UCSD-AML1 (cell line): ENCODE measurements at regions not wholly inside any gene's neighbourhood (a gene's known extent, or its start where the extent isn't known, plus 50 kb on each side); places are given as distances from the start of the nearest gene placed in this dataset.
"Not testable (repeated sequence)": the region's sequence is repeated elsewhere in the genome, so short reads cannot be mapped to it uniquely, and the experiment has no call there.

Source experiments
- DNase-seq: peaks from one replicate; lab custom pipeline; 2025; ENCODE audit not compliant: unreplicated experiment; lab: John Stamatoyannopoulos, UW

DNA sequence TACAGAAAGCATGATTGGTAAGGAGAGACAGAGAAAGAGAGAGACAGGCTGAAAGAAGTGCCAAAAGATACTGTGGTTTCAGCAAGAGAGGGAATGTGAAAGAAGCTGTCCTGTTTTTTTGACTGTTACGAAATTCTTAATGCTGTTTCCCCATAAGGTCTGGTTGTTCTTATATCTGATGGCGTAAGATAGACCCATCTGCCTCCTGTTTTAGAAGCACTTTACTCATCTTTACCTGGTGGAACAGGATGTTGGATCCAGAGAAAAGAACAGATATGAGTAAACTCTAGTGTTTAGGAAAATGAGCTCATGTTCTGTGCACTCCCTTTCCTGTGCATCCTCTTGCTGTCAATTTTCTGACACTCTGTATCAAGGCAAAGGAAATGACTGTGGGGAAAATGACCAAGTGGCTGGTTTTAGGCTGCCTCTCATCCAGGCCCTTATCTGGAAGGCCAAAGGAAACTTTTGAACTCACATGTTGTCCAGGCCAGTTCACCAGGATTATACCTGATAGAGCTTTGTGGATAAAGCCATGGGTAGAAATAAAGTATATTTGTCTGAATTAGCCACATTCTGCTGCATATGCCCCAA lies 311.7 kb upstream of the HTR2C start:
- DNase-seq: peak; percentile 22

DNA sequence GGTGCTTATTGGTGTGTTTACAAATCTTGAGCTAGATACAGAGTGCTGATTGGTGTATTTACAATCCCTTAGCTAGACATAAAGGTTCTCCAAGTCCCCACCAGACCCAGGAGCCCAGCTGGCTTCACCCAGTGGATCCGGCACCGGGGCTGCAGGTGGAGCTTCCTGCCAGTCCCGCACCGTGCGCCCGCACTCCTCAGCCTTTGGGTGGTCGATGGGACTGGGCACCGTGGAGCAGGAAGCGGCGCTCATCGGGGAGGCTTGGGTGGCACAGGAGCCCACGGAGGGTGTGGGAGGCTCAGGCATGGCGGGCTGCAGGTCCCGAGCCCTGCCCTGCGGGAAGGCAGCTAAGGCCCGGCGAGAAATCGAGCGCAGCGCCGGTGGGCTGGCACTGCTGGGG lies 313.5 kb upstream of the HTR2C start:
- DNase-seq: not testable (repeated sequence)

DNA sequence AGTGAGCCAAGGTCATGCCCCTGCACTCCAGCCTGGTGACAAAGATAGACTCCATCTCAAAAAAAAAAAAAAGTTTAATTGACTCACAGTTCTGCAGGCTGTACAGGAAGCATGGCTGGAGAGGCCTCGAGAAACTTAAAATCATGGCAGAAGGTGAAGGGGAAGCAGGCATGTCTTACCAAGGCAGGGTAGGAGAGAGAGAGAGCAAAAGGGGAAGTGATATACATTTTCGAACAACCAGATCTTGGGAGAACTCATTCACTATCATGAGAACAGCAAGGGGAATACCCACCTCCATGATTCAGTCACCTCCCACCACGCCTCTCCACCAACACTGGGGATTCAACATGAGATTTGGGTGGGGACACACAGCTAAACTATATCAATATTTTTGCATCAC lies 315.2 kb upstream of the HTR2C start:
- DNase-seq: peak; percentile 13

DNA sequence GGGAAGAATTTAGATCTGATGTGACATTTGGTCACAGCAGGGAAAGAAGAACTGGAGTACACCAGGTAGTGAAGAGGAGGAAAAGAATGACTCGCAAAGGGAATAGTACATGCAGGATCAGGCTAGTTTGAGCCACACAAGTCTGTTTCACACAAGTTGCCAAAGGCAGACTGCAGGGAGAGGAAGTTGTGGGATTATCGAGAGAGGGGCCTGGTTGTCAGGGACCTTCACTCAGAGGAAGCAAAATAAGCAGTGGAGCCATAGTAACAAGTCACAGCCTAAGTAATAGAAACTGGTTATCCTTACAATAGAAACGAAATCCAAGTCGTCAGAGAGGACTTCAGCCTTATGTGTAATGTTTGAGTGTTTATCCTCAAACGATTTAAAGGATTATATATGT lies 316.7 kb upstream of the HTR2C start:
- peak; percentile 34 for DNase-seq

DNA sequence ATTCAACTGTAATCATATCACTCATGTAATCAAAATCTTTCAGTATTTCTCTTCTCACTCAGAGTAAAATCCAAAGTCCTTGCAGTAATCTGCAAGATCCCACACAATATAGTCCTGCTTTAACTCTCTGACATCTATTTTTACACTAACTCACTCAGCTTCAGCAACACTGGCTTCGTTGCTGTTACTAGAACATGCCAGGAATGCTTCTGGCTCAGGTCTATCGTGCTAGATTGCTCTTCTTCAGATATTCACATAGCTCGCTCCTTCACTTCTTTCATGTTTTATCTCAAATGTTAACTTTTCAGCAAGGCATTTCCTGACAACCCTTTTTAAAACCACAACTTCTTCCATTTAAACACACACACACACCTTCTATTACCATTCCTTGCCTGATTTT lies 331.7 kb upstream of the HTR2C start:
- no peak for DNase-seq

DNA sequence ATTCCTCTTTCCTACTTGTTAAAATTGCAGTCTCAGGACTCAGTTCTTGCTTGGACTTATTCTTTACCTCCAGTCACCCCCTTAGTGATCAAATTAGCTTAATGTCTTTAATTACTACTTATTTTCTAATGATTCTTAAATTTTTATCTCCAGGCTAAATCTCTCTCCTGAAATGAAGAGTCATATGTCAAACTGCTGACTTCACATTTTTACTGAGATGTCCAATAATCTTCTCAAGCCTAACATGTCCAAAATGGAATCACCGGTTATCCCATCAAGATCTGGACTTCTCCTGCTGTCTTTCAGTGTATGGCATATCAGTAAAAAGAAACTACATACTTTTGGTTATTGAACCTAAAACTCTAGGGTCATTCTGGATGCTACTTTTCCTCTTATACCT lies 332.3 kb upstream of the HTR2C start:
- DNase-seq: no peak

DNA sequence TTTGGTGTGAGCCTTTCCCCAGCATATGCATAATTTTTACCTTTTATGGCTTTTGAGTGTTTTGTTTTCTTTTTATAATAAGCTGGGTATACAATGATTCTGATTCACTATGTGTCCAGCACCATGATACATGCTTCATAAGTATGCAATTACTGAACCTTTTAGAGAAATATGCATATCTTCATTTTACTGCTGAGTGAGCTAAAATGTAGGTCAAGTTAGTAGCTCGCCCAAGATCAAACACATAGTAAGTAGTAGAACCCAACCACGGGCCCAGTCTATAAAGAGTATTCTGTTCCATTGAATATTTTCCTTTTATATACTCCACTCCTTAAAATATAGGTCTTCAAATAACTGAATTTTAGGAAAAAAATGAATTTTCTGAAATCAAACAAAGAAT lies 362.4 kb upstream of the HTR2C start:
- no peak for DNase-seq

DNA sequence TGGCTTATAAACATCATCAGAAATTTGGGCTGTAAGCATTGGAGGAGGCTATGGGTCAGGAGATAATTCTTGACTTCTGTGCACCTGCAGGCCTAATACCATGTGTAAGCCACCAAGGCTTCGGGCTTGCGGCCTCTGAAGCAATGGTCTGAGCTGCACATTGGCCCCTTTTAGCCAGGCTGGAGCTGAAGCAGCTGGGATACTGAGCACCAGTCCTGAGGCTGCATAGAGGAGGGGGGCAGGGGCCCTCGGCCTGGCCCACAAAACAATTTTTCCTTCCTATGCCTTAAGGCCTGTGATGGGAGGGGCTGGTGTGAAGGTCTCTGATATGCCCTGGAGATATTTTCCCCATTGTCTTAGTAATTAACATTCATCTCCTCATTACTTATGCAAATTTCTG lies 373.0 kb upstream of the HTR2C start:
- DNase-seq: no peak

DNA sequence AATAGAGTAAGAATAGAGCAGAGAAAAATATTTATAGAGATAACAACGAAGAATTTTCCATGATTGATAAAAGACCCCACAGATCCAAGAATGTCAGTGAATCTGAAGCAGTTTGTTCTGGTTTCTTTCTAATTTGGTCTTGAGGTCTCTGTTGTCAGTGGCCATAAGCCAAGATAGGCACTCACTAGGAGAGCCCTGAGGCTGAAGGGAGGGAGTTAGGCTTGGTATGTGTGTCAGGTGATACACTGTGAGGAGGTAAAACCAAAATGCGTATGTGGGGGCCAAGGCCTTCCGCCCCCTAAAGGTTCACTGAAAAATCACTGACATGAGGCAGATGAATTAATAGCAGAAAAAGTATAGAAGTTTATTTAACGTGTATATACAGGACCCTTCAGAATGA lies 382.3 kb upstream of the HTR2C start:
- no peak for DNase-seq

DNA sequence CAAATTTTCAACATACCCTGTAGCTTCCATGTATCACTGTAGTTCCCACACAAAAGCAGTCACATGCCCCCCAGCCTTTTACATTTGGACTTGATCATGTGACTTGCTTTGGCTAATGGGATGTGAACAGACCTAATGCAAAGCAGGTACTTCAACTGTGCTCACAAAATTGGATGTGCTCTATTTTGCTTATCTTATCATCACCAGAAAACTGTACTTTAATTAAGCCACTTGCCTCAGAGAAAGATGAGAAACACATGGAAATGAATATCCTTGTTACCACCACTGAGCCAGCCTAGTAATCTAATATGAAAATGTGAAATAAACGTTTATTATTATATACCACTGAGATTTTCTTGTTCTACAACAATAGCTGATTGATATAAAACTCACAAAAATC lies 402.7 kb upstream of the HTR2C start:
- no peak for DNase-seq

DNA sequence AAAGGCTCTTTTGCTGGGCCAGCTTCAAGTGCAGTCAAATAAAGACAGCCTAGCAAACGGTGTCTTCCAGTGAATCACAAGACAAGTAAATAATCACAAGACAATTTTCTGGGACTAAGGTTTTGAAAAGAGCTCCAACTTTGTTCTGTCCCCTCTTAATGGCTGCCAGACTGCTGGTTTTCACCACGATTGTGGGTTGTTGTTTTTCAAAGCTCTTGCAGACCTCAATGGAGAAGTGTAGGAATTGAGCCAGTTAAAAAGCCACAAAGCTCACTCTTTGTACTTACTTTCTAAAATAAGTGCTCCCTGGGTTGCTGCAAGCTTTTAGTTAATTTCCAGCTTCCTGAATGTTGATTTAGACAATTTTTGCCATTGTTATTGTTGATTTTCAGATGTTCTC lies 405.8 kb upstream of the HTR2C start:
- DNase-seq: no peak

DNA sequence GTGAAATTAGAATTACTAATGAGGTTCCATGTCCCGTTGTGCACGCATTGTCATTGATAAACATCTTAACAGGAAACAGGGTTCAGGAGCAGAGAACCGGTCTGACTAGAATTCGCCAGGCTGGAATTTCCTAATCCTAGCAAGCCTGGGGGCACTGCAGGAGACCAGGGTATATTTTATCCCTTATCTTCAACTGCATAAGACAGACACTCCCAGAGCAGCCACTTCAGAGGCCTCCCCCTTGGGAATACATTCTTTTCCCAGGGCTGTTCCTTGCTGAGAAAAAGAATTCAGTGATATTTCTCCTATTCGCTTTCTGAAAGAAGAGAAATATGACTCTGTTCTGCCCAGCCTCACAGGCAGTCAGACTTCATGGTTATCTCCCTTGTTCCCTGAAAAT lies 416.6 kb upstream of the HTR2C start:
- DNase-seq: not testable (repeated sequence)

DNA sequence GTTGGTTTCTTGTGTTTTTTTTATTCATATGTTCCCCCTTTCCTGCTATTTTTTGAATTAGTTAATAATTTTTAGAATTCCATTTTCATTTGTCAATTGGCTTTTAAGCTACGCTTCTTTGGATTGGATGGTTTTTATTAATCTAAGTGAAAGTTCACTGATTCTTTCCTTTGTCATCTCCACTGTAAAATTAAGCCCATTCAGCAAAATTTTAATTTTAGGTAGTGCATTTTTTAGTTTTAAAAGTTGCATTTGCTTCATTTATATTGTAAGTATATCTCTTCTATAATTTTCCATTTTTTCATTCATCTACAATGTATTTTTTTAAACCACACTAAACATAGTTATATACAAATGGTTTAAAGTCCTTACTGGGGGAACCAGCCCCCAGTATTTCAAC lies 417.3 kb upstream of the HTR2C start:
- DNase-seq: no peak

DNA sequence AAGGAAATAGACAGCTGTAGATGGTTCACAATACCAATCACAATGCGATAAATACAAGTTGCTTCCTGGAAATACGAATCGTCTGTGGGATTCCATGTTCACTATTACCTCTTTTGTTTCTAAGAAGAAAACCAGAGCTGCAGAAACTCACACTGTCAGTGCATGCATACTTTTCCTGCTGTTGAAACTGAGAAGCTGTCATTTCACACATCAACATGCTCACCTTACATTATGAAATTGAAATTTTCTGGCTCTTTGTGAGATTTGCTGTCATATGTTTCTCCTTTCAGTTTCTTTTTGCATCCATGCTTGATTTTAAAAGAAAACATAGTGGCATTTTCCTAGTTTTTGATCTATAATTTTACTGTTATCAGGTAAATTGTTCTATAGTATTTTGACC lies 418.3 kb upstream of the HTR2C start:
- DNase-seq: no peak

DNA sequence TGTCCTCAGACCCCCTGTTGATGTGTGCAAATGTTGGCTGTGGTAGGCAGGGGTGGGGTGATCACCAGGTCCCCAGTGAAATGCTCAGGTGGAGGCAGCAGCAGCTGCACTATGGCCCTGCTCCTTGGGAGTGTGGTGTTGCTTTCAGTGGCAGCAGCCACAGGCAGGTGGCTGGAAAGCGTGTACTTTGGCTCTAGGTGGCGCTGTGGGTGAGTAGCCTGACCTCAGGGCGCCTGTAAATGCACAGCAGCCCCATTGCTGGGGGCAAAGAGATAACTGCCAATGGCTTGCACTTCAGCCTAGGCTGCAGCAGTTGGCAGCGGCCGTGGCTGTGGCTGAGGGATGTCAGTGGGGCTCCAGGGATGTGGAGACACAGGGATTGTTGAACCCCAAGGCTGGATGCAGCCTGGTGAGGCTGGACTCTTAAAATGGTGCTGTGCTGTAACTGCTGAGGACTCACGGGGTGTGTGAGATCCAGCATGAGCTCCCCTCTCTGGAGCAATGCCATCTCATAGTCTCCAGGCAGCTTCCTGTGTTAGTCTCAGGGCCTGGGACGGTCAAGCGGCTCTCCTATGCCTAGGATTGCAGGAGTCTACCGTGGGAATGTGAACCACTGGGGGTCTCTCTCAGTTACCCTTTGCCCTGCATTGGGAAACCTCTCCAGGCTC lies 421.7 kb upstream of the HTR2C start:
- DNase-seq: peak; percentile 10

DNA sequence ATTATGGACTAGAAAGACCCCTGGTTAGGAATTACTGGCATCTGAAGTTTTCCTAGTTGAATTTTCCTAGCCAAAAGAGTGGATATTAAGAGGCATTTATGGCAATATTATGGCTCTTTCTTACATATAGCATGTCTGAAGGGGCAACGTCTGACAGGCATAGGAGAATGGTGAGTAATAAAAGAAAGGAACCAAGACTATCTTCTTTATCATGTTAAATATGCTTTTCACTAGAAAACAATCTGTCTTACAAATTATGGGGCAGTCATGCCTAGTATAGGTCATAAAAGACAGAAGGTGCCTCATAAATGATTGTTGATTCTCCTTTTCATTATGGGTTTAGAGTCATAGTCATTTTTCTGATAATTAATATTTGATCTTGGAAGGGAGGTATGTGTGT lies 431.1 kb upstream of the HTR2C start:
- DNase-seq: no peak

DNA sequence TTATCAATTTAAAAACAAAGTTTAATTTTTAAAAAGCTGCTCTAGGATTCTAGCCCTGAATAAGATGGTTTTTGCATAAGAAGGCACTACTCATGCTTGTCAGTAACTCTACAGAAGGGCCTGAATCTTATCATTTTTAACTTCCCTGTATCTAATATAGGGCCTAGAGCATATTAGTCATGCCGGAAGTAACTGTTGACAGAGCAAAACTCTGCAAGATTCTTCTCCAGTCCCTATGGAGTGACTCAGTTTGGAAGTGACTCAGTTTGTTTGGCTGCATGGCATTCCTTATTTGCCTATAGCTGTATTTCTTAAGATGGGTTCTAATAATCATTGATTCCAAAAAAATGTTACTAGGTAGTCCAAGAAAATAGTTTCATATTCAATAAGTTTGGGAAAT lies 431.8 kb upstream of the HTR2C start:
- no peak for DNase-seq

DNA sequence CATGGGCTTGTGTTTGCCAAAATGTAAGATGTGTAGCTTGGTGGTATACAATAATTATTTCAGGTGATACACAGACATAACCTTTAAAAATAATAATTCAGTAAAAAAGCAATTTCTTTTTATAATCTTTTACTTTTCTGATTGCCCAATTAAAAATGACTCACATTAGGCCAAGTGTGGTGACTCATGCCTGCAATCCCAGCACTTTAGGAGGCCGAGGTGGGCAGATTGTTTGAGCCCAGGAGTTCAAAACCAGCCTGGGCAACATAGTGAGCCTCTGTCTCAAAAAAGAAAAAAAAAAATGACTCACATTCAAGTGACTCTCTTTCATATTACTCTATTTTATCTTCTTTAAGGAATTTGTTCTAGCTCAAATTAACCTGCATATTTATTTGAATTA lies 449.4 kb upstream of the HTR2C start:
- no peak for DNase-seq

DNA sequence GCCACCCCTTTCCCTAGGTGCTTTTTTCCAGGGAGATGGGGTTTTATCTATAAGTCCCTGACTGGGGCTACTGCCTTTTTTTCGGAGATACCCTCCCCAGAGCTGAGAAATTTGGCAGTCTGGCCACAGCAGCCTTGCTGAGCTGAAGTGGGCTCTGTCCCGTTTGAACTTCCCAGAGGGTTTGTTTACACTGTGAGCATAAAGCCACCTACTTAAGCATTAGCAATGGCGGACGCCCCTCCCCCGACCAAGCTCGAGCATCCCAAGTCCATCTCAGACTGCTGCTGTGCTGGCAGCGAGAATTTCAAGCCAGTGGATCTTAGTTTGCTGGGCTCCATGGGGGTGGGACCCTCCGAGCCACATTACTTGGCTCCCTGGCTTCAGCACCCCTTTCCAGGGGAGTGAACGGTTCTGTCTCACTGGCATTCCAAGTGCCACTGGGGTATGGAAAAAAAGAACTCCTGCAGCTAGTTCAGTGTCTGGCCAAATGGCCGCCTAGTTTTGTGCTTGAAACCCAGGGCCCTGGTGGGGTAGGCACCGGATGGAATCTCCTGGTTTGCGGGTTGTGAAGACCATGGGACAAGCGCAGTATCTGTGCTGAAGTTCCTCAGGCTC lies 456.4 kb upstream of the HTR2C start:
- no peak for DNase-seq

DNA sequence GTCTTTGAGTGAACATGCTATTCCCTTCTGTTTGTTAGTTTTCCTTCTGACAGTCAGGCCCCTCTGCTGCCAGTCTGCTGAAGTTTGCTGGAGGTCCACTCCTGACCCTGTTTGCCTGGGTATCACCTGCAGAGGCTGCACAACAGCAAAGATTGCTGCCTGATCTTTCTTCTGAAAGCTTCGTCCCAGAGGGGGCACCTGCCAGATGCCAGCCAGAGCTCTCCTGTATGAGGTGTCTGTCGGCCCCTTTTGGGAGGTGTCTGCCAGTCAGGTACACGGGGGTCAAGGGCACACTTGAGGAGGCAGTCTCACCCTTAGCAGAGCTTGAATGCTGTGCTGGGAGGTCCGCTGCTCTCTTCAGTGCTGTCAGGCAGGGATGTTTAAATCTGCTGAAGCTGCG lies 456.9 kb upstream of the HTR2C start:
- no peak for DNase-seq

DNA sequence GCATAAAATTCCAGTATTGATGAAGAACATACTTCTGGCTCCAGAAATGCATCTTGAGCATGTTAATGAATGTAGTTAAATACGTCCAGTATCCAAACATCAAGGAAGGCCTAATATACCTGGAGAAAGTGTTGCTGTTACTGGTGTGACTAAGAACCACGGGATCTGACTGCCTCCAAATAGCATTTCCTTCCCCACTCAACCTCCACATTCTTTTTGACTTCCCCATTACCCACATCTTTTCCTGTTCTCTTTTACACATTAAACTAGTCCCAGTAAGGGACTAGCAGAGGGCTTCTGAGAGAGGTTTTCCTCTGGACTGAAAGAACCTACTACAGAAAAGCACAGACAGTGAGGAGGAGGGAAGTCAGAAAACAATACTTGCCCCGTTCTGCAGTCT lies 482.8 kb upstream of the HTR2C start:
- DNase-seq: peak; percentile 10

DNA sequence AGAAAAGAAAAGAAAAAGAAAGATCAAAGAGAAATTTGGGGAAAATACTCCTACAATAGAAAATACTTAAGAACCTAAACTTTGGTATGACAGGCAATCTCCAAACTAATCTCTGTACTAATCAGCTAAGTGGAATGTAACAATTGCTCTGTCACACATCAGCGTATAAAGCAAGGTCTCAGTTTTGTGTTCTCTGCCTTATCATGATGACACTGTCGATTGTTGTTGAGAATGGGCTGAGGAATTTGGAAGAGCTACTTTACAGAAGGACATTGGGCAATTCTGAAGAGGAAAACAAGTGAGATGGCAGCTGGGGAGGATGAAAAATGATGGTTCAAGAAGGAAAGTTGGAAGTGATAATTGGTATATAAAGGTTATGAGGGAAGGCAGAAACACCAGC lies 486.0 kb upstream of the HTR2C start:
- no peak for DNase-seq

DNA sequence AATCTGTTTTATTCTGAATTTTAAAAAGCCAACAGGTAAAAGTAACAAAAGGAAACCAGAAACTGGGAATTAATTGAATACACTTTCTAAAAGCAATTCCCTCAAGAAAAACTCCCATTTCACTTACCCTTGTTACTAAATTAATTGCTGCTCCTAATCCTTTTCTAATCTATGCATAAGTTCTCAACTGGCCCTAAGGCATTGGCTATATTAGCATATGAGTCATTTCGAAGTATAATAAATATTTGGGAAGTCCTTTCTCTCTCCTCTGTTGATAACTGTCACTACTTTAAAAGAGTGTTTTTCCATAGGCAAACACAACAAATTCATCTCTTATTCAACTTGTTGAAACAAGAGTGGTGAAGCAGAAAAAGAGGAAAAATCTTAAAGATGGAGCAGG lies 486.5 kb upstream of the HTR2C start:
- no peak for DNase-seq
